Kidney epithelial cell (primary cell): ENCODE measurements at regions not wholly inside any gene's neighbourhood (a gene's known extent, or its start where the extent isn't known, plus 50 kb on each side); places are given as distances from the start of the nearest gene placed in this dataset.

Source experiments
- DNase-seq: peaks from one replicate; pipeline ENCODE4 v3.0.0-alpha.2; 2010; ENCODE audit warnings: low read depth
- H3K27me3 ChIP-seq: 2 replicates; pipeline ENCODE4 v1.6.0; 2011; ENCODE audit warnings: low read length; ENCODE audit not compliant: control insufficient read depth, insufficient read depth
- H3K36me3 ChIP-seq: 2 replicates; pipeline ENCODE4 v1.5.1; 2011; ENCODE audit warnings: low read length; ENCODE audit not compliant: control insufficient read depth, insufficient read depth
- H3K4me3 ChIP-seq: 2 replicates; pipeline ENCODE4 v1.5.1; 2011; ENCODE audit warnings: low read depth, mild to moderate bottlenecking, control low read depth, low read length
- CTCF ChIP-seq: IDR thresholded peaks from 2 replicates; pipeline ENCODE4 v1.5.1; 2011; ENCODE audit warnings: mild to moderate bottlenecking, moderate library complexity, low read length, control low read depth, inconsistent platforms; ENCODE audit not compliant: insufficient read depth, poor library complexity, severe bottlenecking

GRCh38 chr2:873651-874580 lies 76.7 kb upstream of the SNTG2 start:
- no peak for DNase-seq
- H3K4me3 ChIP-seq, result no peak overlapping the region
- no peaks in the 10 kb centered on the region for H3K36me3 ChIP-seq
- TF ChIP-seq CTCF, result no peak
- no peaks in the 10 kb centered on the region for H3K27me3 ChIP-seq

- DNase-seq, result no peak
- Histone ChIP-seq H3K36me3 (no peaks in the 10 kb centered on the region), H3K4me3 (no peak overlapping the region), H3K27me3 (no peaks in the 10 kb centered on the region)
- TF ChIP-seq CTCF, result no peak
Measured at GRCh38 chr2:873027-873426, 77.6 kb upstream of the SNTG2 start.

- Histone ChIP-seq H3K36me3 (no peaks in the 10 kb centered on the region), H3K4me3 (no peak overlapping the region), H3K27me3 (no peaks in the 10 kb centered on the region)
- no peak for DNase-seq
- no peak for TF ChIP-seq CTCF
Measured at GRCh38 chr2:871926-872680, 78.5 kb upstream of the SNTG2 start.

- H3K27me3 ChIP-seq, result no peaks in the 10 kb centered on the region
- no peak for TF ChIP-seq CTCF
- DNase-seq, result no peak
- H3K36me3 ChIP-seq, result no peaks in the 10 kb centered on the region
- H3K4me3 ChIP-seq, result no peak overlapping the region
Measured at GRCh38 chr2:871175-871727, 79.4 kb upstream of the SNTG2 start.

GRCh38 chr2:870426-870825 lies 80.2 kb upstream of the SNTG2 start:
- DNase-seq, result no peak
- no peak overlapping the region for H3K4me3 ChIP-seq
- H3K27me3 ChIP-seq, result no peaks in the 10 kb centered on the region
- no peak for TF ChIP-seq CTCF
- no peaks in the 10 kb centered on the region for H3K36me3 ChIP-seq
